Esophagus squamous epithelium (tissue), 5 donors: ENCODE measurements at regions not wholly inside any gene's neighbourhood (a gene's known extent, or its start where the extent isn't known, plus 50 kb on each side); places are given as distances from the start of the nearest gene placed in this dataset.
"Not testable (repeated sequence)": the region's sequence is repeated elsewhere in the genome, so short reads cannot be mapped to it uniquely, and the experiment has no call there.

Experiments used
- DNase-seq: peaks from one replicate; lab custom pipeline; 2025; lab: John Stamatoyannopoulos, UW
- H3K27ac ChIP-seq, 4 donors: fragments of 200-600 bp; sonication (generic); one replicate each; pipeline ENCODE4 v1.5.1; 2016 to 2019; ENCODE audit warnings: mild to moderate bottlenecking in 1 of 4
- H3K27me3 ChIP-seq, 4 donors: fragments of 200-600 bp; sonication (generic); 1 replicate in 3 of 4; 2 replicates in 1 of 4; pipeline versions ENCODE4 v1.5.1 to v1.6.0; 2017 to 2021; ENCODE audit warnings: antibody characterized with exemption in 1 of 4
- H3K36me3 ChIP-seq, 3 donors: fragments of 200-600 bp; sonication (generic); one replicate each; pipeline ENCODE4 v1.5.1; 2016 to 2019
- H3K4me1 ChIP-seq, 3 donors: fragments of 200-600 bp; sonication (generic); one replicate each; pipeline ENCODE4 v1.5.1; 2017 to 2019
- H3K4me3 ChIP-seq, 4 donors: fragments of 200-600 bp; sonication (generic); 1 replicate in 3 of 4; 2 replicates in 1 of 4; pipeline ENCODE4 v1.5.1; 2016 to 2019; ENCODE audit warnings: mild to moderate bottlenecking in 2 of 4, moderate library complexity in 1 of 4
- H3K9me3 ChIP-seq, 3 donors: fragments of 200-600 bp; sonication (generic); one replicate each; pipeline ENCODE4 v1.5.1; 2016 to 2019
- POLR2A ChIP-seq, 4 donors: fragments of 450-650 bp; IDR thresholded peaks; one replicate each; pipeline ENCODE4 v1.6.1; 2017; ENCODE audit warnings: antibody characterized with exemption in 4 of 4, mild to moderate bottlenecking in 4 of 4, moderate library complexity in 3 of 4
- WGBS, 2 donors: methylation state at CpG; one replicate each; pipeline ENCODE4 v1.1.5; 2018; 5-methylcytosine and 5-hydroxymethylcytosine counted together
- intact Hi-C: fragments of 100-400 bp; cut with DNase I; formaldehyde crosslinking; loops from one replicate; pipeline ENCODE4 v1.15.0; 2022
- TF ChIP-seq, protein P1 (sequence below), 6 experiments: fragments of 450-650 bp in 4 of 6; fragments of 200-600 bp in 2 of 6; sonication (generic) in 2 of 6; IDR thresholded peaks; one replicate each; pipeline ENCODE4 v1.5.1; 2016 to 2019; ENCODE audit warnings: antibody characterized with exemption in 6 of 6, mild to moderate bottlenecking in 4 of 6, moderate library complexity in 4 of 6
- donor health status: DM: yes; HTN: yes; CAD: no.

GRCh38 chr5:120164037-120164436 lies 300.1 kb upstream of the PRR16 start:
- TF ChIP-seq POLR2A (IDR thresholded peaks at IDR 0.05): no peak
- TF ChIP-seq, protein P1, sequence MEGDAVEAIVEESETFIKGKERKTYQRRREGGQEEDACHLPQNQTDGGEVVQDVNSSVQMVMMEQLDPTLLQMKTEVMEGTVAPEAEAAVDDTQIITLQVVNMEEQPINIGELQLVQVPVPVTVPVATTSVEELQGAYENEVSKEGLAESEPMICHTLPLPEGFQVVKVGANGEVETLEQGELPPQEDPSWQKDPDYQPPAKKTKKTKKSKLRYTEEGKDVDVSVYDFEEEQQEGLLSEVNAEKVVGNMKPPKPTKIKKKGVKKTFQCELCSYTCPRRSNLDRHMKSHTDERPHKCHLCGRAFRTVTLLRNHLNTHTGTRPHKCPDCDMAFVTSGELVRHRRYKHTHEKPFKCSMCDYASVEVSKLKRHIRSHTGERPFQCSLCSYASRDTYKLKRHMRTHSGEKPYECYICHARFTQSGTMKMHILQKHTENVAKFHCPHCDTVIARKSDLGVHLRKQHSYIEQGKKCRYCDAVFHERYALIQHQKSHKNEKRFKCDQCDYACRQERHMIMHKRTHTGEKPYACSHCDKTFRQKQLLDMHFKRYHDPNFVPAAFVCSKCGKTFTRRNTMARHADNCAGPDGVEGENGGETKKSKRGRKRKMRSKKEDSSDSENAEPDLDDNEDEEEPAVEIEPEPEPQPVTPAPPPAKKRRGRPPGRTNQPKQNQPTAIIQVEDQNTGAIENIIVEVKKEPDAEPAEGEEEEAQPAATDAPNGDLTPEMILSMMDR (IDR thresholded peaks at IDR 0.05): no peak
- H3K27ac ChIP-seq: no peak overlapping the region
- WGBS, 2 donors: 66 to 82% methylated on average over 3 of the region's 3 CpGs
- H3K4me1 ChIP-seq: no peaks in the 10 kb centered on the region
- no peak overlapping the region for H3K4me3 ChIP-seq
- no peaks in the 10 kb centered on the region for H3K9me3 ChIP-seq
- H3K27me3 ChIP-seq: no peaks in the 10 kb centered on the region
- DNase-seq: no peak
- intact Hi-C loops: no loop called here
- H3K36me3 ChIP-seq: no peaks in the 10 kb centered on the region

DNA sequence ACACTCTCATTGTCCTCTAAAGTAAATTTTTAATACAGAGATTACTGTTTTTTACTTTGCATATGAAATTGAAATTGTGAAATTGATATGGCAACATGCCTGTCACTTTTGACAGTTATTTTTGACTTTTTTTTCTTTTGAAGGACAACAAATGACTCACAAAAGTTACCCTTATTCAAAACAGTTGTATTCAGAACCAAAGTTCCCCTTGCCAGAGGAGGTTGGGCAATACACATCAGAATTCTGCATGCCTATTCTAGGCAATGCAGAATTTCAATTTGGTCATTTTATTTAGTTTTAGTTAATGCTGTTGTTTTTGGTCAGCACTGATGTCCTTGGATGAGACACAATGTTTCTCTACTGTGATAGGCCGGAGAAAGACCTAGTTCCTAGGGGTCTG lies 299.1 kb upstream of the PRR16 start:
- 89 to 93% methylated on average over 1 of the region's 1 CpG for WGBS, 2 donors
- no peaks in the 10 kb centered on the region for H3K27me3 ChIP-seq
- no peak for DNase-seq
- no peaks in the 10 kb centered on the region for H3K36me3 ChIP-seq
- no peak for TF ChIP-seq POLR2A (IDR thresholded peaks at IDR 0.05)
- TF ChIP-seq, protein P1 (IDR thresholded peaks at IDR 0.05): no peak
- intact Hi-C loops: no loop called here
- H3K27ac ChIP-seq: no peak overlapping the region
- H3K4me1 ChIP-seq: no peaks in the 10 kb centered on the region
- H3K9me3 ChIP-seq: no peaks in the 10 kb centered on the region
- H3K4me3 ChIP-seq: no peak overlapping the region

GRCh38 chr5:120173125-120173524 lies 291.0 kb upstream of the PRR16 start:
- no peaks in the 10 kb centered on the region for H3K27me3 ChIP-seq
- WGBS, 2 donors: 90 to 91% methylated on average over 2 to 3 of the region's 3 CpGs
- DNase-seq: no peak

GRCh38 chr5:120174089-120174488 lies 290.0 kb upstream of the PRR16 start:
- no peak for TF ChIP-seq POLR2A (IDR thresholded peaks at IDR 0.05)
- TF ChIP-seq, protein P1 (IDR thresholded peaks at IDR 0.05): no peak
- DNase-seq: no peak
- no peak overlapping the region for H3K27ac ChIP-seq
- no peak overlapping the region for H3K4me3 ChIP-seq
- H3K9me3 ChIP-seq: no peaks in the 10 kb centered on the region
- 67 to 80% methylated on average over 1 to 2 of the region's 2 CpGs for WGBS, 2 donors
- H3K27me3 ChIP-seq: no peaks in the 10 kb centered on the region
- H3K4me1 ChIP-seq: no peaks in the 10 kb centered on the region
- intact Hi-C loops: no loop called here
- H3K36me3 ChIP-seq: no peaks in the 10 kb centered on the region

More at GRCh38 chr5:120173125-120173524, 291.0 kb upstream of the PRR16 start:
- no peaks in the 10 kb centered on the region for H3K4me1 ChIP-seq
- no peak overlapping the region for H3K4me3 ChIP-seq
- no peak overlapping the region for H3K27ac ChIP-seq
- intact Hi-C loops: no loop called here
- H3K36me3 ChIP-seq: no peaks in the 10 kb centered on the region
- H3K9me3 ChIP-seq: no peaks in the 10 kb centered on the region
- no peak for TF ChIP-seq POLR2A (IDR thresholded peaks at IDR 0.05)
- TF ChIP-seq, protein P1 (IDR thresholded peaks at IDR 0.05): no peak

GRCh38 chr5:120181238-120181637 lies 282.9 kb upstream of the PRR16 start:
- H3K36me3 ChIP-seq, H3K4me3 ChIP-seq, H3K27me3 ChIP-seq, H3K9me3 ChIP-seq, H3K27ac ChIP-seq, intact Hi-C loops, DNase-seq, H3K4me1 ChIP-seq: not testable (repeated sequence)
- 74 to 93% methylated on average over 6 to 8 of the region's 10 CpGs for WGBS, 2 donors

DNA sequence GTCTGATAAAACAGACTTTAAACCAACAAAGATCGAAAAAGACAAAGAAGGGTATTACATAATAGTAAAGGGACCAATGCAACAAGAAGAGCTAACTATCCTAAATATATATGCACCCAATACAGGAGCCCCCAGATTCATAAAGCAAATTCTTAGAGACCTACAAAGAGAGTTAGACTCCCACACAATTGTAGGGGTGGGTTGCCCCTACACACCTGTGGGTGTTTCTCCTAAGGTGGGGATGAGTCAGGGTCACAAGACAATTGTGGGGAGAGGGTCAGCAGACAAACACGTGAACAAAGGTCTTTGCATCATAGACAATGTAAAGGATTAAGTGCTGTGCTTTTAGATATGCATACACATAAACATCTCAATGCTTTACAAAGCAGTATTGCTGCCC lies 269.4 kb upstream of the PRR16 start:
- H3K4me1 ChIP-seq, intact Hi-C loops, H3K27ac ChIP-seq, DNase-seq, H3K9me3 ChIP-seq, H3K27me3 ChIP-seq, H3K4me3 ChIP-seq, H3K36me3 ChIP-seq: not testable (repeated sequence)
- 70 to 77% methylated on average over 2 of the region's 2 CpGs for WGBS, 2 donors
